Rectal smooth muscle tissue (tissue), 1 donor: ENCODE measurements at regions not wholly inside any gene's neighbourhood (a gene's known extent, or its start where the extent isn't known, plus 50 kb on each side); places are given as distances from the start of the nearest gene placed in this dataset.

Experiments used
- H3K27ac ChIP-seq: one replicate; pipeline ENCODE4 v1.7.0; 2013; ENCODE audit warnings: low read depth, low read length, inconsistent platforms
- H3K27me3 ChIP-seq: one replicate; pipeline ENCODE4 v1.7.0; 2013; ENCODE audit warnings: low read length; ENCODE audit not compliant: control insufficient read depth, insufficient read depth
- H3K36me3 ChIP-seq: one replicate; pipeline ENCODE4 v1.7.0; 2013; ENCODE audit warnings: low read length; ENCODE audit not compliant: control insufficient read depth, insufficient read depth
- H3K4me1 ChIP-seq: one replicate; pipeline ENCODE4 v1.7.0; 2013; ENCODE audit warnings: low read length; ENCODE audit not compliant: control insufficient read depth, insufficient read depth
- H3K4me3 ChIP-seq: one replicate; pipeline ENCODE4 v1.7.0; 2013; ENCODE audit warnings: low read length
- H3K9ac ChIP-seq: one replicate; pipeline ENCODE4 v1.7.0; 2013; ENCODE audit warnings: low read length

- no peak overlapping the region for H3K27ac ChIP-seq
- no peaks in the 10 kb centered on the region for H3K36me3 ChIP-seq
- peak overlapping the region; percentile 1 for H3K4me3 ChIP-seq
Measured at GRCh38 chr2:171210864-171211431, 50.3 kb upstream of the TLK1 start.

More at GRCh38 chr2:171210864-171211431, 50.3 kb upstream of the TLK1 start:
- H3K27me3 ChIP-seq, result no peaks in the 10 kb centered on the region
- no peaks in the 10 kb centered on the region for H3K4me1 ChIP-seq
- H3K9ac ChIP-seq, result no peak overlapping the region
